RWPE2 (cell line): ENCODE measurements at regions not wholly inside any gene's neighbourhood (a gene's known extent, or its start where the extent isn't known, plus 50 kb on each side); places are given as distances from the start of the nearest gene placed in this dataset.

Source experiments
- ATAC-seq: fragments of 200-7000 bp; cut with Tn5 transposase; 3 replicates; pipeline ENCODE4 v1.9.1; 2021; ENCODE audit warnings: low read depth
- DNase-seq: peaks from one replicate; pipeline ENCODE4 v3.0.0-alpha.2; 2020; ENCODE audit warnings: low spot score
- H3K27ac ChIP-seq: fragments of 450-650 bp; 2 replicates; pipeline ENCODE4 v1.5.1; 2017; ENCODE audit warnings: mild to moderate bottlenecking; ENCODE audit not compliant: poor library complexity, severe bottlenecking
- H3K27me3 ChIP-seq: fragments of 250-450 bp; sonication (Bioruptor Pico); 2 replicates; pipeline ENCODE4 v1.5.1; 2021; ENCODE audit warnings: mild to moderate bottlenecking, moderate library complexity; ENCODE audit not compliant: insufficient read depth, poor library complexity, severe bottlenecking
- H3K36me3 ChIP-seq: fragments of 250-450 bp; sonication (Bioruptor Pico); 2 replicates; pipeline ENCODE4 v1.5.1; 2020; ENCODE audit warnings: low read depth, mild to moderate bottlenecking, moderate library complexity
- H3K4me1 ChIP-seq: fragments of 250-450 bp; sonication (Bioruptor Pico); 2 replicates; pipeline ENCODE4 v1.5.1; 2021; ENCODE audit warnings: mild to moderate bottlenecking, moderate library complexity; ENCODE audit not compliant: insufficient read depth, poor library complexity, severe bottlenecking
- H3K4me3 ChIP-seq: fragments of 250-450 bp; sonication (Bioruptor Pico); 2 replicates; pipeline ENCODE4 v1.5.1; 2021; ENCODE audit warnings: mild to moderate bottlenecking, moderate library complexity; ENCODE audit not compliant: severe bottlenecking
- H3K9me3 ChIP-seq: fragments of 250-450 bp; sonication (Bioruptor Pico); 2 replicates; pipeline ENCODE4 v1.5.1; 2021; ENCODE audit warnings: mild to moderate bottlenecking, moderate library complexity; ENCODE audit not compliant: severe bottlenecking
- TF ChIP-seq, protein P1 (sequence below): fragments of 450-650 bp; IDR thresholded peaks from one replicate; pipeline ENCODE4 v1.5.1; 2017; ENCODE audit warnings: mild to moderate bottlenecking, moderate library complexity; ENCODE audit not compliant: poor library complexity, severe bottlenecking

DNA sequence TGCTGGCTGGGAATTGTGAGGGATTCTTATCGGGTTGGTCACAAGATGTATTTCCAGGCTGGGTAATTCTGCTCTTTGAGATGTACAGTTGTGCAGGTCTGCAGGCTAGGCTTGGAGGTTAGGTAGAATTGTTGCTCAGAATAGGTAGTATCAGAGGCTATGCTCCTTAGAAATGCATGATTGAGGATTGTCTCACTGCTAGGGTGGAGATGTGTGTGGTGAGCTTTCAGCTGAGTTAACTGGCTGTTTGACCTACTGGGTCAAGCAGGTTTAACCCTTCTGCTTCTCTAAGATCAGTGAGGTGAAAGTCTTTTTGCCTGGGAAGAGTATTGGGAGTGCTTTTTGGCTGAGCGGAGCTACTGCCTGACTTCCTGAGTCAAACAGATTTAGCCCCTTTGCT, 701.1 kb downstream of the UTRN start:
- H3K36me3 ChIP-seq = no peaks in the 10 kb centered on the region
- no peak overlapping the region for H3K27ac ChIP-seq
- no peak for DNase-seq
- H3K9me3 ChIP-seq = no peaks in the 10 kb centered on the region
- ATAC-seq = no peak
- no peaks in the 10 kb centered on the region for H3K4me1 ChIP-seq
- TF ChIP-seq, protein P1, sequence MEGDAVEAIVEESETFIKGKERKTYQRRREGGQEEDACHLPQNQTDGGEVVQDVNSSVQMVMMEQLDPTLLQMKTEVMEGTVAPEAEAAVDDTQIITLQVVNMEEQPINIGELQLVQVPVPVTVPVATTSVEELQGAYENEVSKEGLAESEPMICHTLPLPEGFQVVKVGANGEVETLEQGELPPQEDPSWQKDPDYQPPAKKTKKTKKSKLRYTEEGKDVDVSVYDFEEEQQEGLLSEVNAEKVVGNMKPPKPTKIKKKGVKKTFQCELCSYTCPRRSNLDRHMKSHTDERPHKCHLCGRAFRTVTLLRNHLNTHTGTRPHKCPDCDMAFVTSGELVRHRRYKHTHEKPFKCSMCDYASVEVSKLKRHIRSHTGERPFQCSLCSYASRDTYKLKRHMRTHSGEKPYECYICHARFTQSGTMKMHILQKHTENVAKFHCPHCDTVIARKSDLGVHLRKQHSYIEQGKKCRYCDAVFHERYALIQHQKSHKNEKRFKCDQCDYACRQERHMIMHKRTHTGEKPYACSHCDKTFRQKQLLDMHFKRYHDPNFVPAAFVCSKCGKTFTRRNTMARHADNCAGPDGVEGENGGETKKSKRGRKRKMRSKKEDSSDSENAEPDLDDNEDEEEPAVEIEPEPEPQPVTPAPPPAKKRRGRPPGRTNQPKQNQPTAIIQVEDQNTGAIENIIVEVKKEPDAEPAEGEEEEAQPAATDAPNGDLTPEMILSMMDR = no peak
- no peak overlapping the region for H3K4me3 ChIP-seq
- no peaks in the 10 kb centered on the region for H3K27me3 ChIP-seq

- Histone ChIP-seq H3K27ac (no peak overlapping the region), H3K4me3 (no peak overlapping the region), H3K9me3 (no peaks in the 10 kb centered on the region), H3K36me3 (no peaks in the 10 kb centered on the region), H3K4me1 (no peaks in the 10 kb centered on the region), H3K27me3 (no peaks in the 10 kb centered on the region)
- DNase-seq (no peak), ATAC-seq (no peak)
- TF ChIP-seq, protein P1 = no peak
Observed at GRCh38 chr6:144989319-144990107, 704.4 kb downstream of the UTRN start.

- no peak for DNase-seq
- H3K36me3 ChIP-seq = no peaks in the 10 kb centered on the region
- ATAC-seq = no peak
- TF ChIP-seq, protein P1 = no peak
- no peak overlapping the region for H3K4me3 ChIP-seq
- H3K4me1 ChIP-seq = no peaks in the 10 kb centered on the region
- no peaks in the 10 kb centered on the region for H3K27me3 ChIP-seq
- H3K27ac ChIP-seq = no peak overlapping the region
- no peaks in the 10 kb centered on the region for H3K9me3 ChIP-seq
Observed at GRCh38 chr6:144990784-144991183, 705.6 kb downstream of the UTRN start.

- DNase-seq (no peak), ATAC-seq (peak; percentile 62; the same call in 2 of the 3 replicates)
- Histone ChIP-seq H3K9me3 (no peaks in the 10 kb centered on the region), H3K4me3 (no peak overlapping the region), H3K27ac (no peak overlapping the region), H3K27me3 (no peaks in the 10 kb centered on the region), H3K4me1 (no peaks in the 10 kb centered on the region), H3K36me3 (no peaks in the 10 kb centered on the region)
- TF ChIP-seq, protein P1 = no peak
Observed at GRCh38 chr6:144993870-144994269, 708.7 kb downstream of the UTRN start.

DNA sequence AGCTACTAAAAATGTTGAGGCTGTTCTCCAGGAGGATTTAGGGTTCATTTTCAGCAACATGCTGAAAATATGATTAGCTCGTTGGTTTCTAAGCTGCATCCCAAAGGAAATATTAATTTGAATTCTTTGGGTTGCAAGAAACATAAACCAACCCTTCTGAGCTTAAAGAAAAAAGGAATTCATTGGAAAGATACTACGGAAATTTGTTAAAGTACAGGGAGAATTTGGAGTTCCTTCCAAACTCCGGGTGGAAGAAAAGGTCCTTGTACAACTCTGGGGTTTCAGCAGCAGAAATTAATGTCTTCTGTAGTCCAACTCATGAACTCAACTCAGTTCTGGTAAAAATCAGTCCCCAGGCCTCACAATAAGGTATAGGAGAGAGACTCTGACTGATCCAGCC, 712.9 kb downstream of the UTRN start:
- DNase-seq = no peak
- no peak overlapping the region for H3K4me3 ChIP-seq
- H3K9me3 ChIP-seq = no peaks in the 10 kb centered on the region
- H3K36me3 ChIP-seq = no peaks in the 10 kb centered on the region
- no peaks in the 10 kb centered on the region for H3K4me1 ChIP-seq
- ATAC-seq = no peak
- TF ChIP-seq, protein P1 = no peak
- no peaks in the 10 kb centered on the region for H3K27me3 ChIP-seq
- no peak overlapping the region for H3K27ac ChIP-seq
